Glutamatergic neuron (in vitro differentiated cells): ENCODE measurements at regions not wholly inside any gene's neighbourhood (a gene's known extent, or its start where the extent isn't known, plus 50 kb on each side); places are given as distances from the start of the nearest gene placed in this dataset.

Experiments used
- DNase-seq: peaks from one replicate; pipeline ENCODE4 v3.0.0; 2022
- H3K27ac Mint-ChIP-seq: one replicate; pipeline ENCODE4 v1.8.0; 2020; ENCODE audit warnings: mild to moderate bottlenecking, mixed read lengths, inconsistent platforms; ENCODE audit not compliant: unreplicated experiment
- H3K27me3 Mint-ChIP-seq: one replicate; pipeline ENCODE4 v1.8.0; 2020; ENCODE audit warnings: mild to moderate bottlenecking, moderate library complexity, mixed read lengths, inconsistent platforms; ENCODE audit not compliant: unreplicated experiment
- H3K36me3 Mint-ChIP-seq: one replicate; pipeline ENCODE4 v1.8.0; 2020; ENCODE audit warnings: mild to moderate bottlenecking, mixed read lengths, inconsistent platforms; ENCODE audit not compliant: unreplicated experiment
- H3K4me1 Mint-ChIP-seq: one replicate; pipeline ENCODE4 v1.8.0; 2020; ENCODE audit warnings: mild to moderate bottlenecking, low read depth, mixed read lengths, inconsistent platforms; ENCODE audit not compliant: unreplicated experiment
- H3K4me3 Mint-ChIP-seq: one replicate; pipeline ENCODE4 v1.8.0; 2020; ENCODE audit warnings: mild to moderate bottlenecking, mixed read lengths, inconsistent platforms; ENCODE audit not compliant: unreplicated experiment
- H3K9me3 Mint-ChIP-seq: one replicate; pipeline ENCODE4 v1.8.0; 2020; ENCODE audit warnings: mild to moderate bottlenecking, moderate library complexity, mixed read lengths, inconsistent platforms; ENCODE audit not compliant: unreplicated experiment
- TF ChIP-seq, protein P1 (sequence below): fragments of 200-600 bp; sonication (generic); IDR thresholded peaks from one replicate; pipeline ENCODE4 v1.5.0; 2021; ENCODE audit not compliant: partially characterized antibody, unreplicated experiment

DNA sequence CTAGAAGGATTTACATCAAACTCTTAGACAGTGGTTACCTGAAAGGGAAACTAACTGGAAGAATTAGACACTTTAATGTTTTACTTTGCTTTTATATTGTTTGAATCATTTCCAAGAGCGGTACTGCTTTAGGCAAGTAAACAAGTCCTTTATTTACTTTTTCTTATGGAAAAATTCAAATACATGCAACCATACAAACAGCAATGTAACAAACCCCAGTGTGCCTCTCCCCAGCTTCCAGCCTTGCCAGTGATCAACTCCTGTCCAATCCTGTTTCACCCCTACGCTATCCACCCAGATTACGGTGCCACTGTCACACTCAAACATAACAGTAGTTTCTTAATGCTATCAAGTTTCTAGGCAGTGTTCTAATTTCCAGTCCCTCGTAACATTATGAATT, 85.9 kb downstream of the C16orf95 start:
- no peak for DNase-seq
- TF ChIP-seq, protein P1, sequence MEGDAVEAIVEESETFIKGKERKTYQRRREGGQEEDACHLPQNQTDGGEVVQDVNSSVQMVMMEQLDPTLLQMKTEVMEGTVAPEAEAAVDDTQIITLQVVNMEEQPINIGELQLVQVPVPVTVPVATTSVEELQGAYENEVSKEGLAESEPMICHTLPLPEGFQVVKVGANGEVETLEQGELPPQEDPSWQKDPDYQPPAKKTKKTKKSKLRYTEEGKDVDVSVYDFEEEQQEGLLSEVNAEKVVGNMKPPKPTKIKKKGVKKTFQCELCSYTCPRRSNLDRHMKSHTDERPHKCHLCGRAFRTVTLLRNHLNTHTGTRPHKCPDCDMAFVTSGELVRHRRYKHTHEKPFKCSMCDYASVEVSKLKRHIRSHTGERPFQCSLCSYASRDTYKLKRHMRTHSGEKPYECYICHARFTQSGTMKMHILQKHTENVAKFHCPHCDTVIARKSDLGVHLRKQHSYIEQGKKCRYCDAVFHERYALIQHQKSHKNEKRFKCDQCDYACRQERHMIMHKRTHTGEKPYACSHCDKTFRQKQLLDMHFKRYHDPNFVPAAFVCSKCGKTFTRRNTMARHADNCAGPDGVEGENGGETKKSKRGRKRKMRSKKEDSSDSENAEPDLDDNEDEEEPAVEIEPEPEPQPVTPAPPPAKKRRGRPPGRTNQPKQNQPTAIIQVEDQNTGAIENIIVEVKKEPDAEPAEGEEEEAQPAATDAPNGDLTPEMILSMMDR = no peak
- peaks cover 3% of the 10 kb centered on the region for H3K9me3 Mint-ChIP-seq
- no peak overlapping the region for H3K27ac Mint-ChIP-seq
- H3K36me3 Mint-ChIP-seq = no peaks in the 10 kb centered on the region
- no peaks in the 10 kb centered on the region for H3K4me1 Mint-ChIP-seq
- H3K27me3 Mint-ChIP-seq = no peaks in the 10 kb centered on the region
- no peak overlapping the region for H3K4me3 Mint-ChIP-seq

DNA sequence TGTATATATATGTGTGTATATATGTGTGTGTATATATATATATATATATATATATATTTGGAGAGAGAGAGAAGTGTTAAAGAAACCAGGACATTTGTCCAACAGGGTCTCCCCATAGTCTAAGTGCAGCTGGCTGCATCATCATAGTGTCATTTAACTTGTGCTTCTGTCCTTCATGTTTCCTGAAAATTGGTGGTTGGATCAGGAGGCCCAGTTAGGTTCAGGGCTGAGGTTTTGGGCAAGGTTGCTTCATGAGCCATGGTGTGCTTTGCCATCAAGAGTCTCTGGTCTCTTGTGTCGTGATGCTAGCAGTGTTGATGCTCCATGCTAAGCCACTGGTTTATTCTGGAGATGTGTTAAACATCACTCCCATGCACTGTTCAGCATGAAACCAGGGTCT, 85.3 kb downstream of the C16orf95 start:
- Mint-ChIP-seq H3K9me3 (peaks cover 3% of the 10 kb centered on the region), H3K36me3 (no peaks in the 10 kb centered on the region), H3K27me3 (no peaks in the 10 kb centered on the region), H3K4me3 (no peak overlapping the region), H3K27ac (no peak overlapping the region), H3K4me1 (no peaks in the 10 kb centered on the region)
- no peak for DNase-seq
- TF ChIP-seq, protein P1 = no peak

DNA sequence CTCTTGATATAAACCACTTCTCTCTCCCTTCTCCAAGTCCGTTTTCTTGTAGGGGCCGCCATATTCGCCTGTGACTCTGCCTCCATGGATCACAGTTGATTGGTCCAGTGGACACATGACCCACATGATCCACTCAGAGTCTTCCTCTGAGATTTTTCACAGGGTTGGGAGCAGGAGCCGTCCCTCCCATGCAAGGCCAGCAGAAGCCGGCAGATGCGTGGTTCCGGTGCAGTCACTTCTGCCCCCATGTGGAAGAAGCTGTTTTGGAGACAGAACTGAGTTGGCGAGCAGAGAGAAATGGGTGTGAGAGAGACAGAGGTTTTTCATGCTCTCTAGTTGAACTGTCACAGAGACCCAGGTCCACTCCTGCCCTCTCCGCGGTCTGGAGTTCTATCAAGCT, 83.3 kb downstream of the C16orf95 start:
- H3K9me3 Mint-ChIP-seq = peaks cover 3% of the 10 kb centered on the region
- H3K27ac Mint-ChIP-seq = no peak overlapping the region
- H3K27me3 Mint-ChIP-seq = no peaks in the 10 kb centered on the region
- TF ChIP-seq, protein P1 = no peak
- DNase-seq = no peak
- H3K36me3 Mint-ChIP-seq = no peaks in the 10 kb centered on the region
- no peaks in the 10 kb centered on the region for H3K4me1 Mint-ChIP-seq
- no peak overlapping the region for H3K4me3 Mint-ChIP-seq

DNA sequence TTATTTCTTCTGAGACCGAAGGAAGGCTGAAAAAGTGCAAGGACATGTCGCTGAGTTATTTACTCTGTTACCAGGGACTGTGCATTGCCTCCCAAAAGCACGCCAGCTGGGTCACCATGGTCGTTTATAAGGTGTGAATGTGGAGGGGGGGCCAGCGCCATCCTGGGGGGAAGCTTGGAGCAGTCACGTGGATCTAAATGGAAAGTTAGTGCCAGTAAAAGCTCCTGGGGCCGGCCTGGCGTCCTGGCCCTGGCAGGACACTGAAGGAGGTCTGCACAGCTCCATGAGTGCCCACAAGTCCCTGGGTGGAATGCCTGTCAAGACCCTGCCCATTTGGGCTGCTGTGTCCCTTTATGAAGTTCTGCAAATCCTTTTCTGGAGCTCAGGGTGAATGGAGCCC, 82.6 kb downstream of the C16orf95 start:
- Mint-ChIP-seq H3K4me3 (no peak overlapping the region), H3K9me3 (peaks cover 3% of the 10 kb centered on the region), H3K27ac (no peak overlapping the region), H3K36me3 (no peaks in the 10 kb centered on the region), H3K27me3 (no peaks in the 10 kb centered on the region), H3K4me1 (no peaks in the 10 kb centered on the region)
- DNase-seq = no peak
- TF ChIP-seq, protein P1 = no peak

DNA sequence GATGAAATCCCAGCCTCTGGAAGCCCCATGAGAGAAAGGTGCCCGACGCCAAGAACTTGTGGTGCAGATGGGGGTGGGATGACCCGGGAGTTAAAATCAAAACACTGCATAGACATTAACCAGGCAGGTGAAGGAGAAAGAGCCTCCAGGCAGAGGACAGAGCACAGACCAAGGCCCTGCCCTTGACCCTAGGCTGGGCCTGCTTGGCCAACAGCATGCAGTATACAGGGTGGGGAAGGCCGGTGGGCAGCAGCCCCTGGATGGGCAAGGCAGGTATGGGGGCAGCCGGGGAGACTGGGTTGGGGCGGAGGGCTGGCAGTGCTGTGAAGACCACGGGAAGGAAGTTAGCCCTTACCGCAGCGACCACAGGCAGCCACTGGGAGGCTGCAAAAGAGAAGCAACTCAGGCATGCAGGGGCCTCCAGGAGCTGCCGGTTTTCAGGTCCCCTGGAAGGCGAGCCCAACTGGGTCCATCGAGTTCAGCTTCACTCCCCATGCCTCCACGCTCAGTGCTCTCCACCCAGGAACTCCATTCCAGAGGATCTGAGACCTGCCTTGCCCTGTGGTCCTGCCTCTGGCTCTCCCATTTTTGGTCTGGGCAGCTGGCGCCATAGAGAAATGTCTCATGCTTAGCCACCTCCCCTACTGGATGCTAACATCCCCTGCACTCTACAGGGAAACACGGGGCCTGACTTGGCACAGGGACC, 81.2 kb downstream of the C16orf95 start:
- Mint-ChIP-seq H3K36me3 (no peaks in the 10 kb centered on the region), H3K27me3 (no peaks in the 10 kb centered on the region), H3K9me3 (peaks cover 3% of the 10 kb centered on the region), H3K4me1 (no peaks in the 10 kb centered on the region), H3K4me3 (no peak overlapping the region), H3K27ac (no peak overlapping the region)
- DNase-seq = no peak
- TF ChIP-seq, protein P1 = no peak
